Calu3 (cell line): ENCODE measurements at regions not wholly inside any gene's neighbourhood (a gene's known extent, or its start where the extent isn't known, plus 50 kb on each side); places are given as distances from the start of the nearest gene placed in this dataset.

ENCODE experiments used
- BruUV-seq: library from RNA; stranded (reverse); fragments of 400-500 nt; replicated peaks from 2 replicates; lab custom pipeline; 2021; lab: Mats Ljungman, UMichigan
- CTCF ChIA-PET: fragments of 300-600 bp; sonication (Branson Sonifier 250); formaldehyde crosslinking; loops from one replicate; lab custom pipeline; 2022; ENCODE audit warnings: antibody characterized with exemption; lab: Charles Lee
- DNase-seq: peaks from one replicate; pipeline ENCODE4 v3.0.0; 2022
- H3K27ac Mint-ChIP-seq: one replicate; pipeline ENCODE4 v1.8.0; 2022; ENCODE audit warnings: mixed read lengths; ENCODE audit not compliant: unreplicated experiment
- H3K27me3 Mint-ChIP-seq: one replicate; pipeline ENCODE4 v1.8.0; 2022; ENCODE audit warnings: mixed read lengths; ENCODE audit not compliant: unreplicated experiment
- H3K36me3 Mint-ChIP-seq: one replicate; pipeline ENCODE4 v1.8.0; 2022; ENCODE audit warnings: mild to moderate bottlenecking, moderate library complexity, mixed read lengths; ENCODE audit not compliant: insufficient read depth, unreplicated experiment
- H3K4me1 Mint-ChIP-seq: one replicate; pipeline ENCODE4 v1.8.0; 2022; ENCODE audit warnings: mild to moderate bottlenecking, low read depth, mixed read lengths; ENCODE audit not compliant: unreplicated experiment
- H3K4me3 Mint-ChIP-seq: one replicate; pipeline ENCODE4 v1.8.0; 2022; ENCODE audit warnings: mild to moderate bottlenecking, low read depth, moderate library complexity, mixed read lengths; ENCODE audit not compliant: unreplicated experiment
- H3K9me3 Mint-ChIP-seq: one replicate; pipeline ENCODE4 v1.8.0; 2022; ENCODE audit warnings: low read depth, mixed read lengths; ENCODE audit not compliant: unreplicated experiment
- intact Hi-C: fragments of 100-400 bp; cut with micrococcal nuclease; formaldehyde crosslinking; loops from one replicate; pipeline ENCODE4 v1.10.0; 2022; ENCODE audit not compliant: unreplicated experiment
- TF ChIP-seq, protein P1 (sequence below): fragments of 200-600 bp; IDR thresholded peaks from one replicate; pipeline ENCODE4 v1.8.0; 2022; ENCODE audit warnings: antibody characterized with exemption; ENCODE audit not compliant: unreplicated experiment

DNA sequence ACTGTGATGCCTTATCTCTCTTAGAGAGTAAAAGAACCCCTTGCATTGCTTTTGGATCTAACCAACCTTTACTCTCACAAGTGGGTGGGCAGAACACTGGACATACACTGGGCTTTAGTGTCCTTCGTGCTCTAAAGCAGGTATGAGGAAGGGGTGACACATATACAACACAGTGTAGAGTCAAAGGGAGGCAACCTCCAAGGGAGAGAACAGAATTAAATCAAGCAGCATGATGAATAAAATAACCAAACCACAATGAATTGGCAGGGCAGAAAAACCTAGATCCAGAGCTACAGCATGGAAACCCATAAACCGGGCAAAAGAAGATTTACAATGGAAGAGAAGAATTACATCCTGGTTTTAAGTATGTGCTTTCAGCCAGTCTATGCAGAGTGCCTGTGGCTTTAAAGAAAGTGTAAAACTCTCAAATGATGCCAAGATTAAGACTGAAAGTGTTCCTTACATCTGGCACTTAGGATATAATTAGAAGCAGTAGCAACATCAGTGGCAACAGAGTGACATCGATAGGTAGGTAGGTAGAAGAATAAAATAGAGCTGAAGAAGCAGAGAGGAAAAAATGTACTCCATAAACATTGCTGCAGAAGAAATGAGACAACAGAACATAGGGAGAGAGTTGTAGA, 191.7 kb upstream of the ZC3H15 start:
- TF ChIP-seq, protein P1, sequence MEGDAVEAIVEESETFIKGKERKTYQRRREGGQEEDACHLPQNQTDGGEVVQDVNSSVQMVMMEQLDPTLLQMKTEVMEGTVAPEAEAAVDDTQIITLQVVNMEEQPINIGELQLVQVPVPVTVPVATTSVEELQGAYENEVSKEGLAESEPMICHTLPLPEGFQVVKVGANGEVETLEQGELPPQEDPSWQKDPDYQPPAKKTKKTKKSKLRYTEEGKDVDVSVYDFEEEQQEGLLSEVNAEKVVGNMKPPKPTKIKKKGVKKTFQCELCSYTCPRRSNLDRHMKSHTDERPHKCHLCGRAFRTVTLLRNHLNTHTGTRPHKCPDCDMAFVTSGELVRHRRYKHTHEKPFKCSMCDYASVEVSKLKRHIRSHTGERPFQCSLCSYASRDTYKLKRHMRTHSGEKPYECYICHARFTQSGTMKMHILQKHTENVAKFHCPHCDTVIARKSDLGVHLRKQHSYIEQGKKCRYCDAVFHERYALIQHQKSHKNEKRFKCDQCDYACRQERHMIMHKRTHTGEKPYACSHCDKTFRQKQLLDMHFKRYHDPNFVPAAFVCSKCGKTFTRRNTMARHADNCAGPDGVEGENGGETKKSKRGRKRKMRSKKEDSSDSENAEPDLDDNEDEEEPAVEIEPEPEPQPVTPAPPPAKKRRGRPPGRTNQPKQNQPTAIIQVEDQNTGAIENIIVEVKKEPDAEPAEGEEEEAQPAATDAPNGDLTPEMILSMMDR = no peak
- CTCF ChIA-PET = no interaction called here
- Mint-ChIP-seq H3K9me3 (no peaks in the 10 kb centered on the region), H3K27ac (no peak overlapping the region), H3K36me3 (no peaks in the 10 kb centered on the region), H3K4me1 (no peaks in the 10 kb centered on the region), H3K4me3 (no peak overlapping the region), H3K27me3 (no peaks in the 10 kb centered on the region)
- intact Hi-C loops = no loop called here
- BruUV-seq = no TSS peak
- no peak for DNase-seq

DNA sequence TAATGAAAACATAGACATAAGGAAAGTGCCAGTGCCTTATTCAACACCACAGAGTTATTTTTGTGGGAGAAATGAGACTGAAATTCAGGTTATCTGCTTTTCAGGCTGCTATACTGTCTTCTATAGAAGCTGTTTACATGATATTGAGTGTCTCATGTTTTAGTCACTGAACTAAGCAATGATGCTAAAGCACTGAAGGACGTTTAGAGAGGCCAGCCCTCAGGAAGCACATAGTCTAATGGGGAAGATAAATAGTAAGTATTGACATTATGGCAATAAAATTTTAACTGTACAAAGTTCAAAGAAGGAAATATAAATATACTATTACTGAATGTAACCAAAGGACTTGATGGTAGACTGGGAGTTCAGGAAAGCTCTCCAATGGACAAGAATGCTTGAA, 186.4 kb upstream of the ZC3H15 start:
- H3K27ac Mint-ChIP-seq = no peak overlapping the region

DNA sequence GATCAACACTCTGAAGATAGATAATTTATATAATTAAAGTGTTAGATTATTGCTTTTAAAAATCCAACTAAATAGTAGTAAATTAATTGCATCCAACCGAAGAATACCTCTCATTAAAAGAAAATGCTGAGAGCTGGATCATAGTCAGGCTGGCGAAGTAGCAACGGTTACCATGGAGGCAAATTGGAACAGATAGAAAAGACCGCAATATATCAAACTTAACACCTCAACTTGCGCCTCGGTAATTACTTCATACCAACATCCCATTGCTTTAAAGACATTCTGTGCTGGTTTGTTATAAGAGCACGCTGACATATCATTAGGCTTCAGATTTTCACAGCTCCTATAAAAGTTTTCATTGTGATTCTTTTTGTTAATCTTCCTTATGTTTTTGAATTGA, 183.8 kb upstream of the ZC3H15 start:
- intact Hi-C loops = no loop called here
- CTCF ChIA-PET = no interaction called here
- no peak overlapping the region for H3K27ac Mint-ChIP-seq
- no peaks in the 10 kb centered on the region for H3K9me3 Mint-ChIP-seq
- no peaks in the 10 kb centered on the region for H3K27me3 Mint-ChIP-seq
- peaks cover 6% of the 10 kb centered on the region for H3K4me1 Mint-ChIP-seq
- no peaks in the 10 kb centered on the region for H3K36me3 Mint-ChIP-seq
- TF ChIP-seq, protein P1 = no peak
- BruUV-seq = no TSS peak
- DNase-seq = no peak
- H3K4me3 Mint-ChIP-seq = no peak overlapping the region

More for the DNA sequence above, 186.4 kb upstream of the ZC3H15 start:
- H3K9me3 Mint-ChIP-seq = no peaks in the 10 kb centered on the region
- CTCF ChIA-PET = interaction anchor here (0.5 kb wide), 1 partner anchor 44 kb away, joined by 3 read pairs; no protein-coding TSS in a partner anchor
- no peaks in the 10 kb centered on the region for H3K36me3 Mint-ChIP-seq
- intact Hi-C loops = no loop called here
- TF ChIP-seq, protein P1 = no peak
- BruUV-seq = no TSS peak
- peaks cover 5% of the 10 kb centered on the region for H3K4me1 Mint-ChIP-seq
- H3K27me3 Mint-ChIP-seq = no peaks in the 10 kb centered on the region
- no peak overlapping the region for H3K4me3 Mint-ChIP-seq
- no peak for DNase-seq

DNA sequence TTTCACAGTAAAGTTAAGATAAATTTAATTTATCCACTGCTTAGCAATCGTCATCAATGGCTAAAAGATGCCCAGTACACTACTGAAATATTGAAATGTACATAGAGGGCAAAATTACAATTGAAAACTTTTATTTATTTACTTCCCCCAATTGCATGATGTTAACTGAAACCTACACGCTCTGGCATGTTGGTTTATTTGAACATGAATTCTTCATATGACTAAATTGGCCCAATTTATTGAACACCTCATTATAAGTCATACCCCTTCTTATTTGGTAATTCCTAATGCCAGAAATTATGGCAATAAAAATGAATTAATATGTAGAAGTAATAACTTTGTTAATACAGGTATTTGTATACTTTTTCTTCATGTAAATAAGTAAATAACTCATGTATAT, 183.0 kb upstream of the ZC3H15 start:
- Mint-ChIP-seq H3K36me3 (no peaks in the 10 kb centered on the region), H3K27me3 (no peaks in the 10 kb centered on the region), H3K27ac (no peak overlapping the region), H3K9me3 (no peaks in the 10 kb centered on the region), H3K4me3 (no peak overlapping the region), H3K4me1 (peaks cover 14% of the 10 kb centered on the region)
- intact Hi-C loops = no loop called here
- CTCF ChIA-PET = no interaction called here
- no TSS peak for BruUV-seq
- DNase-seq = no peak
- TF ChIP-seq, protein P1 = no peak
